ENCODE measurements at regions not wholly inside any gene's neighbourhood (a gene's known extent, or its start where the extent isn't known, plus 50 kb on each side); places are given as distances from the start of the nearest gene placed in this dataset.

- in situ Hi-C loops (cut with MboI; ENCODE audit: low sequenced_read_pairs), result no loop called here
- no peaks in the 10 kb centered on the region for H3K36me3 ChIP-seq (replicated peaks)
- H3K27me3 ChIP-seq (ENCODE audit: low read depth), result no peaks in the 10 kb centered on the region
- H3K4me3 ChIP-seq, result no peak overlapping the region
- H3K9me3 ChIP-seq, result no peaks in the 10 kb centered on the region
- H3K4me1 ChIP-seq, result no peaks in the 10 kb centered on the region
- no peak for DNase-seq (ENCODE audit: low spot score in 2 of 2)
These were observed 146.9 kb downstream of the CD47 start for GRCh38 chr3:107943786-107944523.

- Histone ChIP-seq H3K4me1 (no peaks in the 10 kb centered on the region), H3K4me3 (no peak overlapping the region), H3K27me3 (ENCODE audit: low read depth) (no peaks in the 10 kb centered on the region), H3K9me3 (no peaks in the 10 kb centered on the region), H3K36me3 (replicated peaks) (no peaks in the 10 kb centered on the region)
- in situ Hi-C loops (cut with MboI; ENCODE audit: low sequenced_read_pairs), result no loop called here
- DNase-seq (ENCODE audit: low spot score in 2 of 2), result no peak
These were observed 147.7 kb downstream of the CD47 start for GRCh38 chr3:107942951-107943749.

- Histone ChIP-seq H3K27me3 (ENCODE audit: low read depth) (no peaks in the 10 kb centered on the region), H3K4me1 (no peaks in the 10 kb centered on the region)
- in situ Hi-C loops (cut with MboI; ENCODE audit: low sequenced_read_pairs), result no loop called here
These were observed 148.6 kb downstream of the CD47 start for GRCh38 chr3:107942244-107942643.

DNA sequence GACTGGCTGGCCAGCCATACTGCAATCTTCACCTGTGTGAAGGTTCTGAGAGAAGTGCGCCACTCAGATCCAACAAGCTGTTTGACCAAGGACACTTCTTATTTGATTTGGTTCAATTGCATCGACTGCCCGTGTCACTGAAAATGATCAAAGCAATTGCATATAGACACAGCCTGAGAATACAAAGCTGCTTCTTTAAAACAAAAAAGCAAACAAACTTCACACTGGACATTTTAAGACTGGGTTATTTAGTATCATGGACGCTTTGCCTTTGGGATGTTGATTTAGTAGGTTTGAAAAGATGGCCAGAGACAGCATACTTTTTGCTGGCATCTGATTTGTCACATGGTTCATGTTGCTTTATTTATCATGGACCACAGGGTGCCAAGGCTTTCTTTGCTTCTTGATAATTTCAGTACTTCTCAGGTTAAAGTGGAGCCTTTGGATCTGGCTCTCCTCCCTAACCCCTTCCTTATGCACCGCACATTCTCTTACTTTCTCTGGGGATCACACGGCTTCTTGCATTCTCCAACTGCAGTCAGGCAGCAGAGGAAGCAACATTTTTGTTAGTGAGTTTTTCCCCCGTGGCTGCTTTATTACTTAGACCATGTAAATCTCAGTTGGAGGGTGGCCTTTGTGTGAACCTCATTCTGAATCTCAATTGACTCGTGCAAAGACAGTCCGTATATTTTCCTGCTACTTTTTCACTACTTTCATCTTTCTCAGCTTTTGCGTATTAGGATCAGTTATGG is 151.0 kb downstream of the CD47 start:
- in situ Hi-C loops (cut with MboI; ENCODE audit: low sequenced_read_pairs), result no loop called here
- no peaks in the 10 kb centered on the region for H3K27me3 ChIP-seq (ENCODE audit: low read depth)
- H3K4me3 ChIP-seq, result no peak overlapping the region
- no peaks in the 10 kb centered on the region for H3K36me3 ChIP-seq (replicated peaks)
- no peaks in the 10 kb centered on the region for H3K9me3 ChIP-seq
- no peak for DNase-seq (ENCODE audit: low spot score in 2 of 2)
- H3K4me1 ChIP-seq, result no peaks in the 10 kb centered on the region

More at GRCh38 chr3:107942244-107942643, 148.6 kb downstream of the CD47 start:
- Histone ChIP-seq H3K4me3 (no peak overlapping the region), H3K9me3 (no peaks in the 10 kb centered on the region), H3K36me3 (replicated peaks) (no peaks in the 10 kb centered on the region)
- DNase-seq (ENCODE audit: low spot score in 2 of 2), result no peak

- Histone ChIP-seq H3K36me3 (replicated peaks) (no peaks in the 10 kb centered on the region), H3K9me3 (peaks cover 5% of the 10 kb centered on the region), H3K4me3 (no peak overlapping the region), H3K4me1 (no peaks in the 10 kb centered on the region), H3K27me3 (ENCODE audit: low read depth) (no peaks in the 10 kb centered on the region)
- in situ Hi-C loops (cut with MboI; ENCODE audit: low sequenced_read_pairs), result no loop called here
- peak; percentile 12 to 24 for DNase-seq (ENCODE audit: low spot score in 2 of 2)
These were observed 152.7 kb downstream of the CD47 start for GRCh38 chr3:107938143-107938542.

- H3K4me1 ChIP-seq, result no peaks in the 10 kb centered on the region
- in situ Hi-C loops (cut with MboI; ENCODE audit: low sequenced_read_pairs), result no loop called here
- peaks cover 5% of the 10 kb centered on the region for H3K9me3 ChIP-seq
- H3K36me3 ChIP-seq (replicated peaks), result no peaks in the 10 kb centered on the region
- DNase-seq (ENCODE audit: low spot score in 2 of 2), result no peak
- H3K4me3 ChIP-seq, result no peak overlapping the region
- peaks cover 6% of the 10 kb centered on the region; the same call in 1 of the 2 replicates for H3K27me3 ChIP-seq (ENCODE audit: low read depth)
These were observed 156.0 kb downstream of the CD47 start for GRCh38 chr3:107934808-107935207.

DNA sequence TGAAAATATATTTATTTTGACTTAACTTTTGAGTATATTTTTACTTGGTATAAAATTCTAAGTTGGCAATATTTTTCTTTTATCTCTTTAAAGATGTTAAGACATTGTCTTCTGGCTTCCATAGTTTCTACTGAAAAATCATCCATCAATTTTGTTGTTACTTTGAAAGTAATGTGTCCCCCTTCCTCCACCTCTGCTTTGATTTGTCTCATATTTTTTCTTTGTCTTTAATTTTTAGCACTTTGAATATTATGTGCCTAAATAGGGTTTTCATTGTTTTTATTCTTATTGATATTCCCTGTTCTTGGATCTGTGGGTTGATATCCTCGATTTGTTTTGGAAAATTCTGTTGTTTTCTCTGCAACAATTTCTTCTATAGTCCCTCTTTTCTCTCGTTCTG is 157.4 kb downstream of the CD47 start:
- Histone ChIP-seq H3K27me3 (ENCODE audit: low read depth) (peaks cover 17% of the 10 kb centered on the region), H3K4me3 (no peak overlapping the region), H3K9me3 (peaks cover 5% of the 10 kb centered on the region), H3K4me1 (no peaks in the 10 kb centered on the region), H3K36me3 (replicated peaks) (no peaks in the 10 kb centered on the region)
- no peak for DNase-seq (ENCODE audit: low spot score in 2 of 2)
- in situ Hi-C loops (cut with MboI; ENCODE audit: low sequenced_read_pairs), result no loop called here

DNA sequence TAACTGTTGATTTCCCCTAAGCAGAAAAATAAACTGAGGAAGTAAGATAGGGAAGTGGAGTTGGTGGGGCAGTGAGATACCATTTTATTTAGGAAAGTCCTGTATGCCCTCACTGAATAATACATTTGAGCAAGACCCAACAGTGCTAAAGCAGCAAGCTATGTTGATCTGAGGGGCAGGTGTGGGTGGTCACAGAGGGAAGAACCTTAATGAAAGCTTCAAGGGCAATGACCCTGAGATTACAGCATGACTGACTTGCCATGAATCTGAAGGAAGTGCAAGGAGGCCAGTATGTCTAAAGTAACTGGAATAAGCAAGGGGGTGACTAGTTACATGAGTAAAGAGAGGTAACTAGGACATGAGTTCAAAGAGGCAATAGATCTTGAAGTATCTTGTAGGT is 159.5 kb downstream of the CD47 start:
- Histone ChIP-seq H3K9me3 (peaks cover 5% of the 10 kb centered on the region), H3K36me3 (replicated peaks) (no peaks in the 10 kb centered on the region), H3K4me1 (peaks cover 4% of the 10 kb centered on the region; the same call in 1 of the 2 replicates), H3K27me3 (ENCODE audit: low read depth) (peaks cover 19% of the 10 kb centered on the region), H3K4me3 (no peak overlapping the region)
- no peak for DNase-seq (ENCODE audit: low spot score in 2 of 2)
- in situ Hi-C loops (cut with MboI; ENCODE audit: low sequenced_read_pairs), result no loop called here

DNA sequence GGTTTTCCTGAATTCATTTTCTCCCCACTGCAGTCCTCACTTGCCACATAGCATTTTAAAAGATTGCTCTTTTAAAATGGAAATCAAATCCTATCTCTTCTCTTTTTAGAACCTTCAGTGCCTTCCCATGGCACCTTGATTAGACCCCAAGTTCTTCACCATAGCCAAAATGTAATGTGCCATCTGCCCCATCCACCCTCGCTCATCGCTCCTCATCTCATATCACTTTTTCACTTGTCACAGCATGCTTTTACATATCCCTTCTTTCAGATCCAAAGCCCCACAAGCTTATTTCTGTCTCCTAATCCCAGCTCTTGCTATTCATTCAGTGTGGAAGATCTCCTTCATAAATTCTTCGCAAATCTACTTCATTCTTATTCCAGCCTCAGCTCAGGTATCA is 161.7 kb downstream of the CD47 start:
- no peak for DNase-seq (ENCODE audit: low spot score in 2 of 2)
- in situ Hi-C loops (cut with MboI; ENCODE audit: low sequenced_read_pairs), result no loop called here
- peaks cover 19% of the 10 kb centered on the region for H3K27me3 ChIP-seq (ENCODE audit: low read depth)
- H3K4me3 ChIP-seq, result no peak overlapping the region
- peaks cover 5% of the 10 kb centered on the region for H3K9me3 ChIP-seq
- peaks cover 4% of the 10 kb centered on the region; the same call in 1 of the 2 replicates for H3K4me1 ChIP-seq
- H3K36me3 ChIP-seq (replicated peaks), result no peaks in the 10 kb centered on the region

DNA sequence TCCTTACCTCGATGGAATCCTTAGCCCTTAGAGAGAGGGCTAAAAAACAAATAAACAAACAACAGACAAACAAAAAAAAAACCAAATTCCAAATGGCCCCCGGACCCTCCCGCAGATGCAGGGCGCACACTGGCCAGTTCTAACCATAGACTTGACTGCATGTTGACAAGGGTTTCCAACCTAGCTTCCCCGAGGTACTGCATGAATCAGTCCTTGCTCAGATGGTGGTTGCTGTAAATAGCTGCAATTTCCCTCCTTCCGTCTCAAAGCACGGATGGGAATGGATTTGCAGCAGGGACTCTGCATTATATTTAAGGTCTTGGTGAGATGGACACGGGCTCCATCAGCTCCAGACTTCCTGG is 162.8 kb downstream of the CD47 start:
- in situ Hi-C loops (cut with MboI; ENCODE audit: low sequenced_read_pairs), result no loop called here
- Histone ChIP-seq H3K4me1 (peaks cover 4% of the 10 kb centered on the region; the same call in 1 of the 2 replicates), H3K36me3 (replicated peaks) (no peaks in the 10 kb centered on the region), H3K4me3 (peak overlapping the region; percentile 43), H3K9me3 (no peaks in the 10 kb centered on the region), H3K27me3 (ENCODE audit: low read depth) (peaks cover 19% of the 10 kb centered on the region)
- DNase-seq (ENCODE audit: low spot score in 2 of 2), result peak in 1 of 2 experiments; percentile 16

- peaks cover 19% of the 10 kb centered on the region for H3K27me3 ChIP-seq (ENCODE audit: low read depth)
- no peaks in the 10 kb centered on the region for H3K36me3 ChIP-seq (replicated peaks)
- peak; percentile 70 to 85 for DNase-seq (ENCODE audit: low spot score in 2 of 2)
- in situ Hi-C loops (cut with MboI; ENCODE audit: low sequenced_read_pairs), result no loop called here
- no peaks in the 10 kb centered on the region for H3K9me3 ChIP-seq
- H3K4me3 ChIP-seq, result peak overlapping the region; percentile 43
- H3K4me1 ChIP-seq, result peaks cover 4% of the 10 kb centered on the region; the same call in 1 of the 2 replicates
These were observed 163.3 kb downstream of the CD47 start for GRCh38 chr3:107927361-107928083.

DNA sequence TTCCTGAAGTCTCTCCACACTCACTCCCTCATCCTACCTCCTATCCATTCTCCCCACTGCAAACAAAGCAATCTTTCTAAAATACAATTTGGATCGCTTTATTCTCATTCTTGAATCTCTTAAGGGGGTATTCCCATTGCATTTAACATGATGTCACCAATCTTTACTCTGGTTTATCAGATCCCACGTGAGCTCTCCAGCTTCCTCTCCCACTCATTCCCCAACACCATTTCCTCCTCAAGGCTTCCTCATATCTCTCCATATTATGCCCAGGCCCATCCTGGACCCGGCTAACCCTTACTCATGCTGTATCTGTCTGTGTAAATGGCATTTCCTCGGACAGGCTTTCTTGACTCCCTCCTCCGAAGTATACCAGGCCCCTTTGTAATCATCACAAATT is 165.0 kb downstream of the CD47 start:
- Histone ChIP-seq H3K36me3 (replicated peaks) (no peaks in the 10 kb centered on the region), H3K9me3 (no peaks in the 10 kb centered on the region), H3K4me3 (no peak overlapping the region), H3K4me1 (peaks cover 4% of the 10 kb centered on the region; the same call in 1 of the 2 replicates), H3K27me3 (ENCODE audit: low read depth) (peaks cover 20% of the 10 kb centered on the region)
- in situ Hi-C loops (cut with MboI; ENCODE audit: low sequenced_read_pairs), result no loop called here
- DNase-seq (ENCODE audit: low spot score in 2 of 2), result no peak

- in situ Hi-C loops (cut with MboI; ENCODE audit: low sequenced_read_pairs), result no loop called here
- no peak for DNase-seq (ENCODE audit: low spot score in 2 of 2)
- no peaks in the 10 kb centered on the region for H3K4me1 ChIP-seq
- H3K4me3 ChIP-seq, result no peak overlapping the region
- H3K27me3 ChIP-seq (ENCODE audit: low read depth), result peaks cover 13% of the 10 kb centered on the region; the same call in 1 of the 2 replicates
- H3K36me3 ChIP-seq (replicated peaks), result no peaks in the 10 kb centered on the region
- no peaks in the 10 kb centered on the region; the same call in 1 of the 2 replicates for H3K9me3 ChIP-seq
These were observed 169.8 kb downstream of the CD47 start for GRCh38 chr3:107921038-107921437.

Measured in HAP-1 (cell line).